Endothelial cell of umbilical vein (primary cell): ENCODE measurements at regions not wholly inside any gene's neighbourhood (a gene's known extent, or its start where the extent isn't known, plus 50 kb on each side); places are given as distances from the start of the nearest gene placed in this dataset.

ENCODE experiments used
- BruUV-seq: library from RNA; stranded (reverse); fragments of 400-500 nt; replicated peaks from 2 replicates; lab custom pipeline; 2021; lab: Mats Ljungman, UMichigan
- CTCF ChIA-PET: fragments of 300-600, 350-600 bp; sonication (Branson Sonifier 250); formaldehyde crosslinking; loops from one replicate; lab custom pipeline; 2021; ENCODE audit warnings: antibody characterized with exemption, inconsistent platforms; lab: Charles Lee
- POLR2A ChIA-PET: fragments of 300-600, 350-600 bp; sonication (Branson Sonifier 250); formaldehyde crosslinking; loops from one replicate; lab custom pipeline; 2021; ENCODE audit warnings: antibody characterized with exemption, inconsistent platforms; lab: Charles Lee
- DNase-seq: peaks from one replicate; pipeline ENCODE4 v3.0.0-alpha.2; 2011; ENCODE audit warnings: low read depth, low spot score
- FAIRE-seq: peaks from 2 replicates; lab custom pipeline; 2011; peaks lifted over from hg19 to GRCh38; lab: Jason Lieb, UNC
- H2AFZ ChIP-seq: 2 replicates; pipeline ENCODE4 v1.6.0; 2012; ENCODE audit warnings: low read depth, low read length, control low read depth, inconsistent platforms
- H3K27ac ChIP-seq: 2 replicates; pipeline ENCODE4 v1.5.1; 2011; ENCODE audit warnings: low read depth, mild to moderate bottlenecking, control low read depth, low read length, moderate library complexity; ENCODE audit not compliant: insufficient read depth
- H3K27me3 ChIP-seq, 2 experiments: 2 replicates each; pipeline versions ENCODE4 v1.6.0 to v1.6.1; 2011; ENCODE audit warnings: low read length in 2 of 2, mixed read lengths in 1 of 2; ENCODE audit not compliant: control insufficient read depth in 2 of 2, insufficient read depth in 2 of 2
- H3K36me3 ChIP-seq, 2 experiments: 2 replicates in 1 of 2; 3 replicates in 1 of 2; pipeline ENCODE4 v1.5.1; 2011; ENCODE audit warnings: low read length in 2 of 2, mild to moderate bottlenecking in 1 of 2, moderate library complexity in 1 of 2; ENCODE audit not compliant: control insufficient read depth in 2 of 2, insufficient read depth in 2 of 2; ENCODE audit errors: extremely low read depth in 1 of 2
- H3K4me1 ChIP-seq: 3 replicates; pipeline ENCODE4 v1.5.1; 2011; ENCODE audit warnings: mild to moderate bottlenecking, low read length; ENCODE audit not compliant: control insufficient read depth, insufficient read depth; ENCODE audit errors: extremely low read depth
- H3K4me2 ChIP-seq: 2 replicates; pipeline ENCODE4 v1.6.1; 2011; ENCODE audit warnings: low read length, control low read depth, mixed read lengths; ENCODE audit not compliant: insufficient read depth
- H3K4me3 ChIP-seq, 3 experiments: fragments of 200-600 bp in 1 of 3; sonication (generic), shearing (Covaris generic) in 1 of 3; replicated peaks in 1 of 3; 2 replicates each; pipeline ENCODE4 v1.5.1; 2011 to 2016; ENCODE audit warnings: control low read depth in 3 of 3, low read length in 3 of 3, mild to moderate bottlenecking in 2 of 3, inconsistent platforms in 1 of 3, low read depth in 1 of 3, moderate library complexity in 1 of 3; ENCODE audit not compliant: insufficient read depth in 1 of 3
- H3K79me2 ChIP-seq: 2 replicates; pipeline ENCODE4 v1.6.0; 2012; ENCODE audit warnings: low read length, inconsistent platforms; ENCODE audit not compliant: control insufficient read depth, insufficient read depth
- H3K9ac ChIP-seq: replicated peaks from 2 replicates; pipeline ENCODE3; 2011; ENCODE audit warnings: low read length, control low read depth; ENCODE audit not compliant: insufficient read depth; ENCODE audit errors: extremely low read depth
- H3K9me1 ChIP-seq: replicated peaks from 3 replicates; pipeline ENCODE4 v1.6.0; 2011; ENCODE audit warnings: mild to moderate bottlenecking, low read length; ENCODE audit not compliant: control insufficient read depth, insufficient read depth; ENCODE audit errors: extremely low read depth
- H3K9me3 ChIP-seq: replicated peaks from 2 replicates; pipeline ENCODE4 v1.5.1; 2012; ENCODE audit warnings: low read length, inconsistent platforms; ENCODE audit not compliant: control insufficient read depth, insufficient read depth
- H4K20me1 ChIP-seq: replicated peaks from 2 replicates; pipeline ENCODE3; 2011; ENCODE audit warnings: mild to moderate bottlenecking, low read length; ENCODE audit not compliant: control insufficient read depth, insufficient read depth; ENCODE audit errors: extremely low read depth
- CTCF ChIP-seq, 2 donors: IDR thresholded peaks; 1 replicate in 1 of 2; 2 replicates in 1 of 2; pipeline ENCODE4 v1.5.1; 2011; ENCODE audit warnings: low read length in 2 of 2, mild to moderate bottlenecking in 2 of 2, moderate library complexity in 2 of 2, control low read depth in 1 of 2, inconsistent platforms in 1 of 2, low read depth in 1 of 2; ENCODE audit not compliant: insufficient read depth in 1 of 2; ENCODE audit errors: extremely low read depth in 1 of 2
- EZH2 ChIP-seq: IDR thresholded peaks from 2 replicates; pipeline ENCODE4 v1.6.1; 2012; ENCODE audit warnings: borderline replicate concordance, low read depth, mild to moderate bottlenecking, moderate library complexity, low read length, inconsistent platforms; ENCODE audit not compliant: severe bottlenecking
- FOS ChIP-seq: IDR thresholded peaks from 2 replicates; pipeline ENCODE4 v1.6.1; 2011; ENCODE audit warnings: mild to moderate bottlenecking, low read length, moderate library complexity, borderline replicate concordance; ENCODE audit not compliant: insufficient read depth
- GATA2 ChIP-seq: IDR thresholded peaks from 2 replicates; pipeline ENCODE4 v1.7.0; 2011; ENCODE audit warnings: low read depth, mild to moderate bottlenecking, moderate library complexity, mixed read lengths, low read length; ENCODE audit not compliant: insufficient read length, insufficient read depth
- JUN ChIP-seq: IDR thresholded peaks from 2 replicates; pipeline ENCODE4 v1.6.1; 2011; ENCODE audit warnings: borderline replicate concordance, low read depth; ENCODE audit not compliant: insufficient read length, insufficient read depth
- MAX ChIP-seq: IDR thresholded peaks from 2 replicates; pipeline ENCODE4 v1.6.1; 2011; ENCODE audit not compliant: insufficient read depth, insufficient read length
- MYC ChIP-seq: IDR thresholded peaks from one replicate; pipeline ENCODE4 v1.6.1; 2011; ENCODE audit warnings: mild to moderate bottlenecking, low read depth, low read length
- dilution Hi-C: fragments of 300-500 bp; cut with MboI; formaldehyde crosslinking; loops from one replicate; pipeline ENCODE4 v1.15.0; 2019; ENCODE audit warnings: low sequenced_read_pairs; ENCODE audit not compliant: extremely low pct_ligation_motif_present
- intact Hi-C: fragments of 100-400 bp; cut with micrococcal nuclease; formaldehyde crosslinking; loops from one replicate; pipeline ENCODE4 v1.10.0; 2022

- H3K9ac ChIP-seq = no peak overlapping the region
- TF ChIP-seq MAX (no peak), EZH2 (no peak), JUN (no peak), GATA2 (no peak), CTCF (IDR thresholded peaks at IDR 0.05; ENCODE audit: extremely low read depth in 1 of 2, insufficient read depth in 1 of 2, low read depth in 1 of 2, low read length in 2 of 2) (no peak), MYC (no peak), FOS (no peak)
- H3K36me3 ChIP-seq = no peaks in the 10 kb centered on the region
- peaks cover 0 to 6% of the 10 kb centered on the region in 2 experiments for H3K27me3 ChIP-seq
- H3K9me1 ChIP-seq = no peaks in the 10 kb centered on the region
- H3K4me1 ChIP-seq = no peaks in the 10 kb centered on the region
- BruUV-seq = no TSS peak
- H2AFZ ChIP-seq = no peak overlapping the region
- no peak for FAIRE-seq
- ChIA-PET POLR2A (no interaction called here), CTCF (no interaction called here)
- H3K4me2 ChIP-seq = no peak overlapping the region
- intact Hi-C loops (no loop called here), dilution Hi-C loops (no loop called here)
- no peaks in the 10 kb centered on the region for H3K79me2 ChIP-seq
- no peaks in the 10 kb centered on the region for H3K9me3 ChIP-seq
- H3K4me3 ChIP-seq = no peak overlapping the region
- DNase-seq = no peak
- no peak overlapping the region for H3K27ac ChIP-seq
- no peaks in the 10 kb centered on the region for H4K20me1 ChIP-seq
Observed at GRCh38 chr7:112640685-112641084, 149.5 kb downstream of the TMEM168 start.
